BE2C (cell line): ENCODE measurements at regions not wholly inside any gene's neighbourhood (a gene's known extent, or its start where the extent isn't known, plus 50 kb on each side); places are given as distances from the start of the nearest gene placed in this dataset.

Source experiments
- DNase-seq: peaks from one replicate; pipeline ENCODE4 v3.0.0-alpha.2; 2020
- H3K27me3 ChIP-seq: fragments of 250-450 bp; sonication (Bioruptor Pico); 2 replicates; pipeline ENCODE4 v1.5.1; 2020; ENCODE audit warnings: mild to moderate bottlenecking
- H3K36me3 ChIP-seq: fragments of 250-450 bp; sonication (Bioruptor Pico); 2 replicates; pipeline ENCODE4 v1.5.1; 2020; ENCODE audit warnings: mild to moderate bottlenecking
- H3K4me1 ChIP-seq: fragments of 250-450 bp; sonication (Bioruptor Pico); 2 replicates; pipeline ENCODE4 v1.5.1; 2020
- H3K4me3 ChIP-seq: 2 replicates; pipeline ENCODE4 v1.5.1; 2011; ENCODE audit warnings: low read depth, low read length
- H3K9me3 ChIP-seq: fragments of 250-450 bp; sonication (Bioruptor Pico); 2 replicates; pipeline ENCODE4 v1.5.1; 2020
- TF ChIP-seq, protein P1 (sequence below): IDR thresholded peaks from 2 replicates; pipeline ENCODE4 v1.5.1; 2012; ENCODE audit warnings: mild to moderate bottlenecking, low read depth, low read length

DNA sequence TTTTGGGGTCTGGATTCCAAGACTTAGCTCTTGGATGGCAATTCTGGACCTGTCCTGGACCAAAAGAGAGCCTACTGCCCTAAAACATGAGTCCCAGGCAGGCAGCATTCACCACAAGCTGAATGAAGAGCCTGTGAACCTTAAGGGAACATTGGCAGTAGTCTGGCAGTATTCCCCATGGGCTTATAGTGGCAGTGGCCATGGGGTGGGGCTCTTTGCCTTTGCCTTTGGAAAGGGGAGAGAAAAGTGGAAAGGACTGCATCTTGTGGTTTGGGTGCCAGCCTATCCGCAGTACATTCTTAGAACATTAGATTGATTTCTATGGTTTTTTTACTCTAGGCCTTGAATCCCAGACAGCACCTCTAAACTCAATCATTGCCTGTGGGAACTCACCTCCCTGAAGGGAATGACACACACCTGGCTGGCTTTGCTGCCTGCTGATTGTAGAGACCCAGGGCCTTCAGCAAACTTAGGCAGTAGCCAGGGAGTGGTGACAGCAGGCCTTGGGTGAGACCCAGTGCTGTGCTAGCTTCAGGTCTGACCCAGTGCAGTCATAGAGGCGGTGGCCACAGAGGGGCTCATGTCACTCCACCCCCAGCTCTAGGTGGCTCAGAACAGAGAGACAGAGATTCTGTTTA lies 216.3 kb downstream of the CETN3 start:
- TF ChIP-seq, protein P1, sequence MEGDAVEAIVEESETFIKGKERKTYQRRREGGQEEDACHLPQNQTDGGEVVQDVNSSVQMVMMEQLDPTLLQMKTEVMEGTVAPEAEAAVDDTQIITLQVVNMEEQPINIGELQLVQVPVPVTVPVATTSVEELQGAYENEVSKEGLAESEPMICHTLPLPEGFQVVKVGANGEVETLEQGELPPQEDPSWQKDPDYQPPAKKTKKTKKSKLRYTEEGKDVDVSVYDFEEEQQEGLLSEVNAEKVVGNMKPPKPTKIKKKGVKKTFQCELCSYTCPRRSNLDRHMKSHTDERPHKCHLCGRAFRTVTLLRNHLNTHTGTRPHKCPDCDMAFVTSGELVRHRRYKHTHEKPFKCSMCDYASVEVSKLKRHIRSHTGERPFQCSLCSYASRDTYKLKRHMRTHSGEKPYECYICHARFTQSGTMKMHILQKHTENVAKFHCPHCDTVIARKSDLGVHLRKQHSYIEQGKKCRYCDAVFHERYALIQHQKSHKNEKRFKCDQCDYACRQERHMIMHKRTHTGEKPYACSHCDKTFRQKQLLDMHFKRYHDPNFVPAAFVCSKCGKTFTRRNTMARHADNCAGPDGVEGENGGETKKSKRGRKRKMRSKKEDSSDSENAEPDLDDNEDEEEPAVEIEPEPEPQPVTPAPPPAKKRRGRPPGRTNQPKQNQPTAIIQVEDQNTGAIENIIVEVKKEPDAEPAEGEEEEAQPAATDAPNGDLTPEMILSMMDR = peak; percentile 6; the same call in 1 of the 2 replicates
- Histone ChIP-seq H3K4me1 (peaks cover 14% of the 10 kb centered on the region), H3K36me3 (no peaks in the 10 kb centered on the region), H3K9me3 (no peaks in the 10 kb centered on the region), H3K27me3 (no peaks in the 10 kb centered on the region), H3K4me3 (no peak overlapping the region)
- no peak for DNase-seq

DNA sequence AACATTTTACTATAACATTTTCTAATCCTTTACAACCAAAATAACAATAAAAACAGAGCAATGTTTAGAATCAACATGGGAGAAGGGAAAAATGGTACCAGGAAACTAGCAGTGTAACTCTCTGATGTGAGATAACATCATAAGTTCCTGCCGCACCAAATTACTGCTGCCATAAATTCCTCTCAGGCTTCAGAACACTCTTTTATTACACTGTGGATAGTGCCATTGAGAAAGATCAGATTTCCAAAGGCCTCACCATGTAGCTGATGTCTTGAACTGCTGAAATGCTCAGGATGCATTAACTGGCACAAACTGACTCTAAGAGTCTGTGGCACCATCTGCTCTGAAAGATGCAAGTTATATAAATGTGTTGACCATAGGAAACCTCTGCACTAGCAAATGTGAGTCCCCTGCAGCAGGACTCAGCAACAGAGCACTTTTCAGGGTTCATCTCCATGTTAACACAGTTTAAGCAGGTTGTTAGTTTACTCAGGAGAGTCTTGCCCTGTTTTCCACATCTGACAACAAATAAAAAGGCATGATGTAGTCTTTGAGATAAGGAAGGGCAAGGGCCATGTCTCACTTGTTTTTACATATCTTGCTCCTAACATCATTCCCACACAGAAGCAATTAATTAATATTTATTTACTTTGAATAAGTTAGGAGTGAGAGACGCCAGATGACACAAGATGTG lies 218.1 kb downstream of the CETN3 start:
- no peaks in the 10 kb centered on the region for H3K36me3 ChIP-seq
- H3K27me3 ChIP-seq = no peaks in the 10 kb centered on the region
- peak; percentile 37 for DNase-seq
- no peak overlapping the region for H3K4me3 ChIP-seq
- H3K9me3 ChIP-seq = no peaks in the 10 kb centered on the region
- TF ChIP-seq, protein P1 = no peak
- peaks cover 5% of the 10 kb centered on the region for H3K4me1 ChIP-seq

DNA sequence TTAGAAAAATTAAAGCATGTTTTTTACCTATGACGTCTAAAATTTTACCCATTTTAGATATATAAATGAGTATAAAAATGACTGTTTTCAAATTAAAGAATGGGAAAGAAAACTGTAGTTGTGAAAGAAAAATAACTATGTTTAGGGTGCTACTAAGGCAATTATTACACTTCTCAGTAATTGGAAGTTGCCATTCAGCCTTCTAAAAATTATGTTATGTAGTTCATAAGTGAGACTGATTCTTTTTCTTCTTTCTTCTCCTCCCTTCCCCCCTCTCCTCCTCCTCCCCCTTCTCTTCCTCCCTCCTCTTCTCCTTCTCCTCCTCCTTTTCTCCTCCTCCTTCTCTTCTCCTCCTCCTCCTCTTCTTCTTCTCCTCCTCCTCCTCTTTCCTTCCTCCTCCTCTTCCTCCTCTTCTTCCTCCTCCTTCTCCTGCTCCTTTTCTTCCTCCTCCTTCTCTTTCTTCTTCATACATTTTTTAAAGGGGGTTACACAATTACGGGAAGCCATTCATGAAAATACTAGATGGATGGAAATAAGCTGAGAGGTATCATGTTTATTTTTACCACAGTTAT lies 223.6 kb downstream of the CETN3 start:
- H3K9me3 ChIP-seq = no peaks in the 10 kb centered on the region
- H3K36me3 ChIP-seq = no peaks in the 10 kb centered on the region
- DNase-seq = no peak
- H3K27me3 ChIP-seq = no peaks in the 10 kb centered on the region
- H3K4me1 ChIP-seq = peaks cover 8% of the 10 kb centered on the region
- no peak overlapping the region for H3K4me3 ChIP-seq
- TF ChIP-seq, protein P1 = no peak

DNA sequence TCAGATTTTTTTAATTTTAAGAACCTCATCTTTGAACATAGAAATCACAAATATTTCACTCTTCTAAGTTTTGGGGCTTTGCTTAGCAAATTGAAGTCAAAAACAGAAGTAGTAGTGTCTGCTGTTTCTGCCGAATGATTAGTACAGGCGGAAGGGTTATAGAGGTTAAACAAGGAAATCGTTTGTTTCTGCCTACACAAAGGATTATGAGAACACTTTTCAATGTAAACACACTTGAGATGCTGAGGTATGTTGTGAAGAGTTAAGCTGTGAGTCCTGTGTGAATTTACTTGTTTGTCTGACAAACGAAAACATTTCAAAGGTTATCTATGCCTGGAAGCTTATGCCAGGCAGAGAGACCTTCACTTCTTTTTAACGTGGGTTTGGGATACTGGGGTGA lies 224.8 kb downstream of the CETN3 start:
- Histone ChIP-seq H3K9me3 (no peaks in the 10 kb centered on the region), H3K4me1 (peaks cover 8% of the 10 kb centered on the region), H3K36me3 (no peaks in the 10 kb centered on the region), H3K4me3 (no peak overlapping the region), H3K27me3 (no peaks in the 10 kb centered on the region)
- TF ChIP-seq, protein P1 = no peak
- no peak for DNase-seq

DNA sequence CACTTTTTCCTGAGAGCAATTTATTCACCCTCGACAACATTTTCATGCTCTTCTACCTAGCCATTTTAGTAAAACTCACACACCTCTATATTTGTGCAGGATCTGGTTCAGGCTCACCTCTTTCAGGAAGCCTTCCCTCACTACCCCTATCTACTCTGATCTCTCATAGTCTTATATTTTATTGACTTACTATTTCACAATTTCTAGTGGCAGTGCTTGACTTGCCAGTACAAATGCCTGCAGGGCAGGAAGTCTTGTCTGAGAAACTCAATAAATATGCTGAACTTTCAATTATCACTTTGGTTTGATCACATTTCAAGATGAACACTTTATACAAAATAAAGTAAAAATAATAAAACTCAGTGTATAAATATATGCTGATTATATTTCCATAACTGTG lies 226.8 kb downstream of the CETN3 start:
- Histone ChIP-seq H3K36me3 (no peaks in the 10 kb centered on the region), H3K9me3 (no peaks in the 10 kb centered on the region), H3K4me1 (peaks cover 8% of the 10 kb centered on the region), H3K4me3 (no peak overlapping the region), H3K27me3 (no peaks in the 10 kb centered on the region)
- TF ChIP-seq, protein P1 = no peak
- DNase-seq = no peak

DNA sequence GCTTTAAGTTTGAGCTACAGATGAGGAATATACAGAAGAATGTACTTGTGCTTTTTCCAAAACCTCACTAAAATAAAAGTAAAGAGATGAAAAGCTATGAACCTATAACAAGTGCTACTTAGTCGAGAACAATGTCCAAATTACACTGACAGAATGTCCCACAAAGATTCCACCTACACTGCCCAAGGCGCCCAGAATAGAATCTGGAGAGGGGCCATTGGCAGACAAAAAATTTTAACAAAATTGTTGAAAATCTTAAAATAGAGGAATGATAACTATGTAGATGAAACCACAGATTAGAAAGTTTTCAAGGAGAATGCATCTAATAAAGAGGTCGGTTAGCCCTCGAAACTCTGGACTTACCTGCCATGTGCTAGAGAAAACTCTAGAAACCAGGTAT lies 235.3 kb downstream of the CETN3 start:
- Histone ChIP-seq H3K9me3 (no peaks in the 10 kb centered on the region), H3K4me1 (peaks cover 13% of the 10 kb centered on the region), H3K27me3 (no peaks in the 10 kb centered on the region), H3K4me3 (no peak overlapping the region), H3K36me3 (no peaks in the 10 kb centered on the region)
- no peak for DNase-seq
- TF ChIP-seq, protein P1 = no peak
